GM13977 (cell line): ENCODE measurements at regions not wholly inside any gene's neighbourhood (a gene's known extent, or its start where the extent isn't known, plus 50 kb on each side); places are given as distances from the start of the nearest gene placed in this dataset.

Experiments
- DNase-seq: peaks from one replicate; pipeline ENCODE4 v3.0.0; 2012; ENCODE audit warnings: low spot score
- in situ Hi-C: fragments of 300-500 bp; cut with MboI; formaldehyde crosslinking; loops from one replicate; pipeline ENCODE4 v1.12.0; 2022; ENCODE audit warnings: low sequenced_read_pairs, low pct_unique_long_range_greater_than_20kb, mixed read lengths, inconsistent platforms; ENCODE audit not compliant: unreplicated experiment
- TF ChIP-seq, protein P1 (sequence below): IDR thresholded peaks from 2 replicates; pipeline ENCODE4 v1.5.1; 2012; ENCODE audit warnings: mild to moderate bottlenecking, control low read depth; ENCODE audit not compliant: insufficient read depth; ENCODE audit errors: extremely low read depth, missing control alignments

DNA sequence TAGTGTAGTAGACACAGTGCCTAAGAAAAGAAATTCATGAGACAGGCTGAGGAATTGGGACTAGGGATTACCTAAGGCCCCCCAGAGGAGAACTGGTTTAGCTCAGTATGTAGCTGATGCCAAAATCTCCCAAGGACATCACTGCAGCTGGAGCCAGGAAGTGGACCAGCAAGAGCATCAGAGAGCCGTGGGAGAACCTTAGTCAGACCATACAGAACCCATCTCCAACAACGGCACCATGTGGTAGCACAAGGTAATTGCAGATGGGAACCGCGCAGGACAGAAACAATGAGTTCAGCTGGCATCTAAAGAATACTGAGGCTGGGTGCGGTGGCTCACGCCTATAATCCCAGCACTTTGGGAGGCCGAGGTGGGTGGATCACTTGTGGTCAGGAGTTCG lies 81.7 kb downstream of the WNT5A start:
- DNase-seq, result no peak
- in situ Hi-C loops, result no loop called here
- TF ChIP-seq, protein P1, sequence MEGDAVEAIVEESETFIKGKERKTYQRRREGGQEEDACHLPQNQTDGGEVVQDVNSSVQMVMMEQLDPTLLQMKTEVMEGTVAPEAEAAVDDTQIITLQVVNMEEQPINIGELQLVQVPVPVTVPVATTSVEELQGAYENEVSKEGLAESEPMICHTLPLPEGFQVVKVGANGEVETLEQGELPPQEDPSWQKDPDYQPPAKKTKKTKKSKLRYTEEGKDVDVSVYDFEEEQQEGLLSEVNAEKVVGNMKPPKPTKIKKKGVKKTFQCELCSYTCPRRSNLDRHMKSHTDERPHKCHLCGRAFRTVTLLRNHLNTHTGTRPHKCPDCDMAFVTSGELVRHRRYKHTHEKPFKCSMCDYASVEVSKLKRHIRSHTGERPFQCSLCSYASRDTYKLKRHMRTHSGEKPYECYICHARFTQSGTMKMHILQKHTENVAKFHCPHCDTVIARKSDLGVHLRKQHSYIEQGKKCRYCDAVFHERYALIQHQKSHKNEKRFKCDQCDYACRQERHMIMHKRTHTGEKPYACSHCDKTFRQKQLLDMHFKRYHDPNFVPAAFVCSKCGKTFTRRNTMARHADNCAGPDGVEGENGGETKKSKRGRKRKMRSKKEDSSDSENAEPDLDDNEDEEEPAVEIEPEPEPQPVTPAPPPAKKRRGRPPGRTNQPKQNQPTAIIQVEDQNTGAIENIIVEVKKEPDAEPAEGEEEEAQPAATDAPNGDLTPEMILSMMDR, result peak; percentile 19

DNA sequence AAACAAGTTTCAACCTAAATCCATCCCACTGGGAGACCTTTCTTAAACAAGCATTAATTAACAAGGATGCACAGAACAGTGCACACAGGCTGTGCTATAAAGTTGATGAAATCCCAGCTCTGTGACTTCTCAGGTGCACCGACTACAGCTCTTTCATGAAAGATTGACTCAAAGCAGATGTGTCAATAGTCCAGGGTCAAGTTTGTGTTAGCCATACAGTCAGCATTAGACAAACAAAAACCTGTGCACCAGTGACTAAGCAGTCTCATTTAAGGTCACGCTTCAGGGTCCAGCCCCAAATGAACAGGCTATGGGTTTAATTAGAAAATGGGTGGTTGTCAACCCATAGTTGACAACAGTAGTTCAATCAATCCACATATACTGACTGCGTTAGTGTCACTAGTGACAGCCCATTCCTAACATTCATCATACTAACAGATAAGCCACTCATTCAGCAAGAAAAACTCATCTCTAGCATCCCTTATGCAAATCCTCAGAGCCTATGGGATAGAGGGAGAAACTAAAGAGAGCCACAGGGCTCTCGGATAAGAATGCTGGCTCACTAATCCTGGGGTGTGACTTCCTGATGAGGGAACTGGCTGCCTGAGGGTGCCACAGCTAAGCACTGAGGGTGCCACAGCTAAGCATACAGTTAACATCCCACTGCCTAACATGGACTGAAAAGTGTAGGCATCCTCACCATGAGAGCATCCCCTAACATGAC lies 84.1 kb downstream of the WNT5A start:
- in situ Hi-C loops, result no loop called here
- no peak for DNase-seq
- TF ChIP-seq, protein P1, result no peak

DNA sequence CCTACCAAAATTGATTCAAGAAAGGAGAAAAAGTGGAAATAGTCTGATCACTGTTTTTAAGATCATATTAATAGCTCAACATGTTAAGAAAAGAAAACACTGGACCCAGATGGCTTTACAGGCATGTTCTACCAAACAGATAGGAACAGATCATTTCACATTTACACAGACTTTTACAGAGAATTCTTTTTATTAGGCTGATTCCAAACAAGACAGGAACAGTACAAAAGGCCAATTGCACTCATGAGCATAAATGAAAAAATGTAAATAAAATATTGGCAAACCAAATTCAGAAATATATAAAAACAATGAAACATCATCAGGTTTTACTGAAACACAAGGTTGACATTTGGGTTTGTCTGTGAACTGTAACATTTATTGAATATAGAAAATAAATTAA lies 106.5 kb downstream of the WNT5A start:
- TF ChIP-seq, protein P1, result no peak
- DNase-seq, result no peak
- in situ Hi-C loops, result no loop called here

DNA sequence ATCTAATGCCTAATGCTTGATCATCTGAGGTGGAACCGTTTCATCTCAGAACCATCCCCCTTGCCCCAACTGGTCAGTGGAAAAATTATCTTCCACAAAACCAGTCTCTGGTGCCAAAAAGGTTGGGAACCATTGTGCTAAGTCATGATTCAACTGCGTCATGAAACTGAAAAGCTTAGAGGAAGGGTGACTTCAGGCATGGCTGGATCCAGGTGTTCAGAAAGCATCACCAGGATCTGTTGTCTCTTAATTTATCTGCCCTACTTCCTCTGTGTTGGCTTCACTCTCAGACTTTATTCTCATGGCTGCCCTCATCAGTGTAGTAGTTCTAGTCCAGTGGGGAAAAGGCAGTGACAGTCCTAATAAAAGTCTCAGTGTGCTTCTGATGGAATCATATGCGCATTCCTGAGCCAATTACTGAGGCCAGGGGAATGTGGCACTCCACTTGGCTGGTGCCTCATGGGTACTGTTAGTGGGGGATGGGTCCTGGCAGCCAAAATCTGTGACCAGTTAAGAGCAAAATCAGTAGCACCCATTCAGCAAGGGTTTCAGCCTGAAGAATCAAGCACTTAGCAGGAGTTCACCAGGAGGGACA lies 110.3 kb downstream of the WNT5A start:
- TF ChIP-seq, protein P1, result no peak
- in situ Hi-C loops, result no loop called here
- DNase-seq, result no peak

DNA sequence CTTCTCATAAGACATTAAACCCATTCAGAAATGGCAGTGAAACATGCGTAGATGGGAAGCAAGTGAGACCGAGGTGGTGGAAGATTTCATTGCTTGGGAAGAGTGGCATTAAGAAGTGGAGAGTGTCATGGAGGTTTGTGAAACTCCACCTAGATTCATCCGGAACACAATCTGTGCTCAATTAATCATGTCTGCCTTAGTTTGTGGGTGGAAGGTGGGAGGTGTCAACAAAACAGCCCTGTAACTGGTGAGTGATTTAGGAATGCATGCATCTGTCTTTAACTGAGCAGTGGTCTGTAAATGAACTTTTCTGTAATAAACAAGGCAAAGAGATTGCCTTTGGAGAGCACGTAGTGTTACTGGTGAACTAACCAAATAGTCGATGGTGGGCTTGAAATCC lies 113.7 kb downstream of the WNT5A start:
- DNase-seq, result no peak
- in situ Hi-C loops, result no loop called here
- TF ChIP-seq, protein P1, result no peak

DNA sequence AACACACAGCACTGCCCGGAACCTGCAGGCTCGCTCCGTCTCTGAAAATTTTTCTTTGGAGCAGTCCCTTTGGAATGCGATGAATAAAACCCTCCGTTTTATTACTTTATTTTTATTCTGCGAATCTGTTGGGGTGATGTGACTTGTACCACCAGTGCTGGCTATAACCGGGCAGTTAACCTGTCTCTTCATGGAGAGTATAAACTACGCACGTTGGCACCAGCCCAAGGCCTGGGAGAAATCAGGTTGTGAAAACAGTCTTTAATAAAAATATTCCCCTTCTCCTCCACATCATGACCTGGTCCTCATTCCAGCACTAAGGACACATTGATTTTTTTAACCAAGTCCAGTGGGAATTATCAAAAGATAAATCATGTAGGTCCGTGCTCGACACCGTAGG lies 116.8 kb downstream of the WNT5A start:
- TF ChIP-seq, protein P1, result no peak
- DNase-seq, result no peak
- in situ Hi-C loops, result no loop called here
